ENCODE measurements at regions not wholly inside any gene's neighbourhood (a gene's known extent, or its start where the extent isn't known, plus 50 kb on each side); places are given as distances from the start of the nearest gene placed in this dataset.
"Not testable (repeated sequence)": the region's sequence is repeated elsewhere in the genome, so short reads cannot be mapped to it uniquely, and the experiment has no call there.

DNA sequence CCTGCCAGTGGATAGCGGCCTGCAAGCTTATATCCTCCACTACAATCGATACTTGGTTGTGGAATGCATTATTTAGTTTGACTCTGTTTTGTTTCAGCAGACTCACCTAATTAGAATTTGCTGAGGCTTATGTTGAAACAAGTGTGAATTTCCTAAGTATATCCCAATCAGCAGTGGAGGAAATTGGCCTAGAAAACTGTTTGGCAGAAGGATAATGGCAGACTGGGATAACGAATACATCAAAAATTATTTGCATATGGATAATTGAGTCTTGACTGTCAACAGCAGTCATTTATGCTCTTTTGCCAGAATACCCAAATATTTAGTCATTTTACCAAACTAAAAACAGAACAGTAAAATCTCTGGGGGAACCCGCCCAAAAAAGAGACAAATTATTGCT is 261.0 kb downstream of the DOK5 start:
- Histone ChIP-seq H3K36me3 (replicated peaks in 1 of 2) (no peaks in the 10 kb centered on the region), H3K27me3 (no peaks in the 10 kb centered on the region), H3K27ac (no peak overlapping the region), H3K4me1 (replicated peaks in 1 of 2) (no peaks in the 10 kb centered on the region), H3K4me3 (no peak overlapping the region), H3K9me3 (replicated peaks in 1 of 3) (no peaks in the 10 kb centered on the region)
- TF ChIP-seq, protein P1, sequence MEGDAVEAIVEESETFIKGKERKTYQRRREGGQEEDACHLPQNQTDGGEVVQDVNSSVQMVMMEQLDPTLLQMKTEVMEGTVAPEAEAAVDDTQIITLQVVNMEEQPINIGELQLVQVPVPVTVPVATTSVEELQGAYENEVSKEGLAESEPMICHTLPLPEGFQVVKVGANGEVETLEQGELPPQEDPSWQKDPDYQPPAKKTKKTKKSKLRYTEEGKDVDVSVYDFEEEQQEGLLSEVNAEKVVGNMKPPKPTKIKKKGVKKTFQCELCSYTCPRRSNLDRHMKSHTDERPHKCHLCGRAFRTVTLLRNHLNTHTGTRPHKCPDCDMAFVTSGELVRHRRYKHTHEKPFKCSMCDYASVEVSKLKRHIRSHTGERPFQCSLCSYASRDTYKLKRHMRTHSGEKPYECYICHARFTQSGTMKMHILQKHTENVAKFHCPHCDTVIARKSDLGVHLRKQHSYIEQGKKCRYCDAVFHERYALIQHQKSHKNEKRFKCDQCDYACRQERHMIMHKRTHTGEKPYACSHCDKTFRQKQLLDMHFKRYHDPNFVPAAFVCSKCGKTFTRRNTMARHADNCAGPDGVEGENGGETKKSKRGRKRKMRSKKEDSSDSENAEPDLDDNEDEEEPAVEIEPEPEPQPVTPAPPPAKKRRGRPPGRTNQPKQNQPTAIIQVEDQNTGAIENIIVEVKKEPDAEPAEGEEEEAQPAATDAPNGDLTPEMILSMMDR (IDR thresholded peaks at IDR 0.05) = no peak
- no peak for TF ChIP-seq POLR2A (IDR thresholded peaks at IDR 0.05)
- intact Hi-C loops (cut with DNase I) = no loop called here
- DNase-seq = no peak
- WGBS, 4 donors = 88 to 95% (median 93%) methylated on average over 4 of the region's 4 CpGs

DNA sequence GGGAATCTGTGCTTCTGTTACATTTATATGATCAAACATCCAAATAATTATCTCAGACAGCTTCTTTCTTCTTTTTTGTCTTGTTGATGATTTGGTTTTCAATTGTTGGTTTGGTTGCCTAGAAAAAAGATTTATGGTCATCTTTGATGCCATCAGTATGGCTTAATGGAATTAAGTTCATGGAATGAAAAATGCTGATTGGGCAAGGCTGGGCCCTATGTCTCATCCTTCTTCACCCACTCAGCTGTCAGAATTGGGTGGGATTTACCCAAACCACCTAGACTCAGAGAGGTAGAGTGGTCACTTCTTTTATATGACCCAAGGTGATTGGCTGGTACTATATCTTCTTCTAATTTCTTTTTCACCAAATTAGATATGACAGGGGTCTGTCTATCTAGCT is 258.3 kb downstream of the DOK5 start:
- TF ChIP-seq, protein P1 (IDR thresholded peaks at IDR 0.05) = no peak

DNA sequence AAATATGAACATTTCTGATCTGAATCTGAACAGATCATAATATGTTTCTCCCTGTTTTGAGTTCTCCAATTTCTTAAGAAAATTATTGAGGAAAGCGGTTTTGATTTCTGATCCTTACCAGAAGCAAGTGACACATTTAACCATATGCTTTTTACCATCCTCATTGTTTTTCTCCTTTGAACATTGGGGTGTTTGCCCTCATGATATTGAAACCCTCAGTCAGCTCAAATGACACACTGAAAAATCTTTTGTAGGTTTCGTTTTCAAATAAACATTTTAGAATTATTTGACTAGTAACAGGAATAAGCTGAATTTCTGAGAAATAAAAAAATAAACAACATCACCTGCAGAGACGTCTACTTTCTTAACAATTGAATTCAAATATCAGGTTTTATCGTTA is 252.1 kb downstream of the DOK5 start:
- H3K9me3 ChIP-seq (replicated peaks in 1 of 3) = no peaks in the 10 kb centered on the region
- no peak overlapping the region for H3K4me3 ChIP-seq
- H3K27ac ChIP-seq = no peak overlapping the region
- intact Hi-C loops (cut with DNase I) = no loop called here
- H3K27me3 ChIP-seq = no peaks in the 10 kb centered on the region
- no peaks in the 10 kb centered on the region for H3K4me1 ChIP-seq (replicated peaks in 1 of 2)
- DNase-seq = no peak
- H3K36me3 ChIP-seq (replicated peaks in 1 of 2) = no peaks in the 10 kb centered on the region
- TF ChIP-seq, protein P1 (IDR thresholded peaks at IDR 0.05) = no peak
- no peak for TF ChIP-seq POLR2A (IDR thresholded peaks at IDR 0.05)
- WGBS, 4 donors = 76 to 79% (median 77%) methylated on average over 4 of the region's 4 CpGs

More for the DNA sequence above, 258.3 kb downstream of the DOK5 start:
- intact Hi-C loops (cut with DNase I) = no loop called here
- Histone ChIP-seq H3K9me3 (replicated peaks in 1 of 3) (no peaks in the 10 kb centered on the region), H3K27ac (no peak overlapping the region), H3K4me3 (no peak overlapping the region), H3K36me3 (replicated peaks in 1 of 2) (no peaks in the 10 kb centered on the region), H3K27me3 (no peaks in the 10 kb centered on the region), H3K4me1 (replicated peaks in 1 of 2) (no peaks in the 10 kb centered on the region)
- DNase-seq = no peak

DNA sequence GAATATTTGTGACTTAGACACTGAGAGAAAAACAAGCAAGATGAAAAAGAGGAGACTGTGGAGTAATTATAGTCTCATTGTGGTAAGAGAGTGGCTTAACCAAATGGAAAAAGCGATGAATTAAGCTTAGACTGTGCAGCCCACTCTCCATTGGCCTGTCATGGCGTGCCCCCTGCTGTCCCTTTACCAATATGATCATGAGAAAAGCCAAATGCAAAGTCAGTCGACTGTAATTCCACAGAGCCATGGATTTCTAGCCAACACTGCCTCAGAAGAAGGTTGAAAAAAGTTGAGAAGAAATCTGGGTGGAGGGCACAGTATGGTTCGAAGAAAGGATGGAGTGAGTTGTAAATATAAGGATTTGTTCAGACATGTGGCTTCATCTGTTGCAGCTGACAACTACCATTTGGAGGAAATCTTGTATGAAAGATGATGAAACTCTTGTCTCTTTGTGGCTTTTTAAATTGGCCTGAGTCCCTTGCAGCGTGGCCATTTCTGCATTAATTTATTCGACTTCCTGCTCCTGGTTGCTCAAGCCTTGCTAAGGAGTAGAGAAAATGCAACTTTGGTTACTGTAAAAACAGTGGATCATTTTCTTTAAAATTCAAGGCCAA is 251.4 kb downstream of the DOK5 start:
- Histone ChIP-seq H3K27ac (no peak overlapping the region), H3K36me3 (replicated peaks in 1 of 2) (no peaks in the 10 kb centered on the region), H3K4me3 (no peak overlapping the region), H3K9me3 (replicated peaks in 1 of 3) (no peaks in the 10 kb centered on the region), H3K4me1 (replicated peaks in 1 of 2) (no peaks in the 10 kb centered on the region), H3K27me3 (no peaks in the 10 kb centered on the region)
- DNase-seq = no peak
- WGBS, 4 donors = 70 to 75% (median 72%) methylated on average over 6 of the region's 6 CpGs
- TF ChIP-seq, protein P1 (IDR thresholded peaks at IDR 0.05) = no peak
- no peak for TF ChIP-seq POLR2A (IDR thresholded peaks at IDR 0.05)
- intact Hi-C loops (cut with DNase I) = no loop called here

DNA sequence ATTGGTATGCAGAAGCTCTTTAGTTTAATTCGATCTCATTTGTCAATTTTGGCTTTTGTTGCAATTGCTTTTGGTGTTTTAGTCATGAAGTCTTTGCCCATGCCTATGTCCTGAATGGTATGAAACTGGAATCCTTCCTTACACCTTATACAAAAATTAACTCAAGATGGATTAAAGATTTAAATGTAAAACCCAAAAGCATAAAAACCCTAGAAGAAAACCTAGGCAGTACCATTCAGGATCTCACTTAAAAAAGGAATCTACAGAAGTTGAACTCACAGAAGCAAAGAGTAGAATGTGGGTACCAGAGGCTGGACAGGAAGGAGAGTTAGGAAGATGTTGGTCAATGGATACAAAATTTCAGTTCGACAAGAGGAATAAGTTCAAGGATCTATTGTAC is 249.9 kb downstream of the DOK5 start:
- 72 to 82% (median 76%) methylated on average over 2 of the region's 2 CpGs for WGBS, 4 donors
- not testable (repeated sequence) for DNase-seq

More for the DNA sequence above, 249.9 kb downstream of the DOK5 start:
- H3K4me1 ChIP-seq (replicated peaks in 1 of 2); H3K9me3 ChIP-seq (replicated peaks in 1 of 3); H3K27ac ChIP-seq; intact Hi-C loops (cut with DNase I); H3K4me3 ChIP-seq; H3K36me3 ChIP-seq (replicated peaks in 1 of 2); H3K27me3 ChIP-seq: not testable (repeated sequence)
